SK-N-SH treated with all-trans-retinoic acid at 6 μM for 48 hours (cell line): ENCODE measurements at regions not wholly inside any gene's neighbourhood (a gene's known extent, or its start where the extent isn't known, plus 50 kb on each side); places are given as distances from the start of the nearest gene placed in this dataset.

Experiments used
- ARNTL ChIP-seq: fragments of 450-650 bp; formaldehyde crosslinking; IDR thresholded peaks from 2 replicates; pipeline ENCODE4 v1.5.0; 2020; ENCODE audit warnings: low read depth, mild to moderate bottlenecking, moderate library complexity, borderline replicate concordance
- CREB5 ChIP-seq: fragments of 250-450 bp; sonication (Bioruptor Pico); IDR thresholded peaks from 2 replicates; pipeline ENCODE4 v1.5.1; 2020; ENCODE audit warnings: low read depth, mild to moderate bottlenecking, moderate library complexity
- ISL1 ChIP-seq: fragments of 250-450 bp; sonication (Bioruptor Pico); IDR thresholded peaks from 2 replicates; pipeline ENCODE4 v2.1.2; 2022; ENCODE audit warnings: mild to moderate bottlenecking, moderate library complexity
- PATZ1 ChIP-seq: fragments of 250-450 bp; sonication (Bioruptor Pico); IDR thresholded peaks from 2 replicates; pipeline ENCODE4 v1.8.0; 2020; ENCODE audit warnings: mild to moderate bottlenecking, moderate library complexity, borderline replicate concordance
- RARB ChIP-seq: fragments of 250-450 bp; sonication (Bioruptor Pico); IDR thresholded peaks from 2 replicates; pipeline ENCODE4 v1.8.0; 2021; ENCODE audit warnings: mild to moderate bottlenecking, moderate library complexity
- TOX ChIP-seq: fragments of 250-450 bp; sonication (Bioruptor Pico); IDR thresholded peaks from 2 replicates; pipeline ENCODE4 v1.8.0; 2021; ENCODE audit warnings: mild to moderate bottlenecking, moderate library complexity, borderline replicate concordance
- ZFP3 ChIP-seq: fragments of 250-450 bp; sonication (Bioruptor Pico); IDR thresholded peaks from 2 replicates; pipeline ENCODE4 v1.5.0; 2020; ENCODE audit warnings: mild to moderate bottlenecking, moderate library complexity
- ZFP30 ChIP-seq: fragments of 450-650 bp; formaldehyde crosslinking; IDR thresholded peaks from 2 replicates; pipeline ENCODE4 v1.5.0; 2022; ENCODE audit warnings: mild to moderate bottlenecking, moderate library complexity
- ZNF8 ChIP-seq: fragments of 450-650 bp; formaldehyde crosslinking; IDR thresholded peaks from 2 replicates; pipeline ENCODE4 v1.5.0; 2020; ENCODE audit warnings: mild to moderate bottlenecking, moderate library complexity

GRCh38 chr2:13218205-13218604 is 501.5 kb downstream of the TRIB2 start:
- TF ChIP-seq PATZ1 (CRISPR knock-in tag) (no peak), ZFP3 (no peak), ZFP30 (CRISPR knock-in tag) (no peak), ARNTL (CRISPR knock-in tag) (no peak), ISL1 (CRISPR knock-in tag) (no peak), CREB5 (CRISPR knock-in tag) (no peak), TOX (CRISPR knock-in tag) (no peak), RARB (CRISPR knock-in tag) (no peak), ZNF8 (no peak)
